ENCODE measurements at regions not wholly inside any gene's neighbourhood (a gene's known extent, or its start where the extent isn't known, plus 50 kb on each side); places are given as distances from the start of the nearest gene placed in this dataset.

DNA sequence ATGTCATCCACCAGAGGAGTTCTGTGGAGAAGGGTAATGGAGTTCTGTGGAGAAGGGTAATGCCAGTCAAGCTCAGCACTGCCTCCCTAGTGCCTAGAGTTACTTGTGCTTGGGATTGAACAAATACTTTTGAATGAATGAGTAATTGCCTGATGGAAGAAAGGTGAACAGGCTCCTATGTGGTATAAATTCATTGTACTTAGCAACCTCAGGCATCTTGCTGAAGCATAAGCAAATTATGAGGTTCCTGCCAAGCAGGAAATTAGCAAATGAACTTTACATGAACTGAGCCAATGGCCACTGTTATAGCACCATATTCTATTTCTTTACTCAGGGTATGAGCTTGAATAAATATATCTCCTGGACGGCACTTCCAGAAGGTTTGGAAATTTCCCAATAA is 1047.2 kb downstream of the SLC6A15 start:
- ATAC-seq (ENCODE audit: poor library complexity) (no peak), DNase-seq (no peak)
- H3K4me3 ChIP-seq (ENCODE audit: low read length): no peak overlapping the region
- H3K27ac ChIP-seq (ENCODE audit: low read depth in 1 of 2, low read length in 2 of 2): no peak overlapping the region
- POLR2A ChIA-PET: no interaction called here
- no peaks in the 10 kb centered on the region for H3K4me1 Mint-ChIP-seq (ENCODE audit: low read depth)
- no peaks in the 10 kb centered on the region for H3K36me3 ChIP-seq (ENCODE audit: insufficient read depth, low read length)
- H3K27ac Mint-ChIP-seq: no peak overlapping the region
- H3K4me1 ChIP-seq (ENCODE audit: insufficient read depth, low read length): no peaks in the 10 kb centered on the region
- intact Hi-C loops (cut with DNase I, micrococcal nuclease): no loop called here
- H3K27me3 ChIP-seq (ENCODE audit: control insufficient read depth in 1 of 2, insufficient read depth in 2 of 2, low read length in 2 of 2): no peaks in the 10 kb centered on the region
- H3K36me3 Mint-ChIP-seq (ENCODE audit: low read depth): no peaks in the 10 kb centered on the region
- CTCF ChIA-PET: no interaction called here
- no peak overlapping the region for H3K4me3 Mint-ChIP-seq
- peaks cover 2% of the 10 kb centered on the region for H3K9me3 Mint-ChIP-seq
- H3K9me3 ChIP-seq (ENCODE audit: control insufficient read depth in 1 of 2, insufficient read depth in 1 of 2, low read length in 2 of 2): no peaks in the 10 kb centered on the region
- H3K27me3 Mint-ChIP-seq: no peaks in the 10 kb centered on the region
- TF ChIP-seq, protein P1, sequence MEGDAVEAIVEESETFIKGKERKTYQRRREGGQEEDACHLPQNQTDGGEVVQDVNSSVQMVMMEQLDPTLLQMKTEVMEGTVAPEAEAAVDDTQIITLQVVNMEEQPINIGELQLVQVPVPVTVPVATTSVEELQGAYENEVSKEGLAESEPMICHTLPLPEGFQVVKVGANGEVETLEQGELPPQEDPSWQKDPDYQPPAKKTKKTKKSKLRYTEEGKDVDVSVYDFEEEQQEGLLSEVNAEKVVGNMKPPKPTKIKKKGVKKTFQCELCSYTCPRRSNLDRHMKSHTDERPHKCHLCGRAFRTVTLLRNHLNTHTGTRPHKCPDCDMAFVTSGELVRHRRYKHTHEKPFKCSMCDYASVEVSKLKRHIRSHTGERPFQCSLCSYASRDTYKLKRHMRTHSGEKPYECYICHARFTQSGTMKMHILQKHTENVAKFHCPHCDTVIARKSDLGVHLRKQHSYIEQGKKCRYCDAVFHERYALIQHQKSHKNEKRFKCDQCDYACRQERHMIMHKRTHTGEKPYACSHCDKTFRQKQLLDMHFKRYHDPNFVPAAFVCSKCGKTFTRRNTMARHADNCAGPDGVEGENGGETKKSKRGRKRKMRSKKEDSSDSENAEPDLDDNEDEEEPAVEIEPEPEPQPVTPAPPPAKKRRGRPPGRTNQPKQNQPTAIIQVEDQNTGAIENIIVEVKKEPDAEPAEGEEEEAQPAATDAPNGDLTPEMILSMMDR (IDR thresholded peaks at IDR 0.05): no peak

DNA sequence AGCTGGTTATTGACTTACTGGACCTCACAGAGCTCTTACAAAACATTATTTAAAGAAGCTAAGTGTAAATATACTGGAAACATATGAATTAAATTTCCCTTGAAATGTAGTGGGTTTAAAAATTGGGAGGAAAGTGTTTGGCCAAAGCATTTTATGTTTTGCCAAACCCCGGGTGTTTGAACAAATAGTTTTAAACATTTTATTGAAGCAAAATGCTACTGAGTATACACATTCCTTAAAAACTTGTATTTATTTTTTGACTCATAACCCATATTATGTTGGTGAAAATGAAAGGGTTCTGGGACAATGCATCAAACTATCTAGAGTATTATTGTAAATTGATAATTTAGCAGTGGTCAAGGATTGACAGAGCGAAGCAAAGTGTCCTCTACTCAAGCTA is 1048.5 kb downstream of the SLC6A15 start:
- Mint-ChIP-seq H3K9me3 (peaks cover 3% of the 10 kb centered on the region), H3K27ac (no peak overlapping the region), H3K27me3 (no peaks in the 10 kb centered on the region), H3K36me3 (ENCODE audit: low read depth) (no peaks in the 10 kb centered on the region), H3K4me1 (ENCODE audit: low read depth) (no peaks in the 10 kb centered on the region), H3K4me3 (no peak overlapping the region)
- H3K4me3 ChIP-seq (ENCODE audit: low read length): no peak overlapping the region
- no peaks in the 10 kb centered on the region for H3K27me3 ChIP-seq (ENCODE audit: control insufficient read depth in 1 of 2, insufficient read depth in 2 of 2, low read length in 2 of 2)
- no peaks in the 10 kb centered on the region for H3K36me3 ChIP-seq (ENCODE audit: insufficient read depth, low read length)
- ChIA-PET CTCF (no interaction called here), POLR2A (no interaction called here)
- no peaks in the 10 kb centered on the region for H3K4me1 ChIP-seq (ENCODE audit: insufficient read depth, low read length)
- TF ChIP-seq, protein P1 (IDR thresholded peaks at IDR 0.05): no peak
- H3K27ac ChIP-seq (ENCODE audit: low read depth in 1 of 2, low read length in 2 of 2): no peak overlapping the region
- DNase-seq (no peak), ATAC-seq (ENCODE audit: poor library complexity) (no peak)
- H3K9me3 ChIP-seq (ENCODE audit: control insufficient read depth in 1 of 2, insufficient read depth in 1 of 2, low read length in 2 of 2): no peaks in the 10 kb centered on the region
- intact Hi-C loops (cut with DNase I, micrococcal nuclease): no loop called here

DNA sequence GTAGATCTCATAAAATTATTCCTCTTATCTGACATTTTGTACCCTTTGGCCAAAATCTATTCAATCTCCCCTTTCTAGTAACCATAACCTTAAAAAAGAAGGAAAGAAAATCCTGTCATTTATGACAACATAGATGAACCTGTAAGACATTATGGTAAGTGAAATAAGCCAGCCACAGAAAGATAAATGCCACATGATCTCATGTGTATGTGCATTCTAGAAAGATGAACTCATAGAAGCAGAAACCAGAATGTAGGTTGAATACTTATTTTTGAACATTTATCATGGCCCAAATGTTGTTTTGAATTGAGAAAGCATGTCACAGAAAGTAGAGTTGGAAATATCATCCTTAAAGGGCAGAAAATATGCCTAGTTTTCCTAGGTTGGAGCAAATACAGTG is 1053.6 kb downstream of the SLC6A15 start:
- H3K27me3 Mint-ChIP-seq: no peaks in the 10 kb centered on the region
- no peaks in the 10 kb centered on the region for H3K4me1 ChIP-seq (ENCODE audit: insufficient read depth, low read length)
- no peak overlapping the region for H3K27ac ChIP-seq (ENCODE audit: low read depth in 1 of 2, low read length in 2 of 2)
- no peak for DNase-seq
- no peak overlapping the region for H3K27ac Mint-ChIP-seq
- peaks cover 12% of the 10 kb centered on the region for H3K9me3 Mint-ChIP-seq
- POLR2A ChIA-PET: no interaction called here
- TF ChIP-seq, protein P1 (IDR thresholded peaks at IDR 0.05): no peak
- intact Hi-C loops (cut with DNase I, micrococcal nuclease): no loop called here
- no peak for ATAC-seq (ENCODE audit: poor library complexity)
- no peaks in the 10 kb centered on the region for H3K36me3 Mint-ChIP-seq (ENCODE audit: low read depth)
- H3K4me3 ChIP-seq (ENCODE audit: low read length): no peak overlapping the region
- H3K9me3 ChIP-seq (ENCODE audit: control insufficient read depth in 1 of 2, insufficient read depth in 1 of 2, low read length in 2 of 2): peaks cover 18 to 22% of the 10 kb centered on the region in 2 experiments
- H3K36me3 ChIP-seq (ENCODE audit: insufficient read depth, low read length): no peaks in the 10 kb centered on the region
- H3K4me1 Mint-ChIP-seq (ENCODE audit: low read depth): no peaks in the 10 kb centered on the region
- H3K4me3 Mint-ChIP-seq: no peak overlapping the region
- no peaks in the 10 kb centered on the region for H3K27me3 ChIP-seq (ENCODE audit: control insufficient read depth in 1 of 2, insufficient read depth in 2 of 2, low read length in 2 of 2)
- CTCF ChIA-PET: no interaction called here

All from CD4-positive, alpha-beta T cell (primary cell).